ENCODE measurements at regions not wholly inside any gene's neighbourhood (a gene's known extent, or its start where the extent isn't known, plus 50 kb on each side); places are given as distances from the start of the nearest gene placed in this dataset.

DNA sequence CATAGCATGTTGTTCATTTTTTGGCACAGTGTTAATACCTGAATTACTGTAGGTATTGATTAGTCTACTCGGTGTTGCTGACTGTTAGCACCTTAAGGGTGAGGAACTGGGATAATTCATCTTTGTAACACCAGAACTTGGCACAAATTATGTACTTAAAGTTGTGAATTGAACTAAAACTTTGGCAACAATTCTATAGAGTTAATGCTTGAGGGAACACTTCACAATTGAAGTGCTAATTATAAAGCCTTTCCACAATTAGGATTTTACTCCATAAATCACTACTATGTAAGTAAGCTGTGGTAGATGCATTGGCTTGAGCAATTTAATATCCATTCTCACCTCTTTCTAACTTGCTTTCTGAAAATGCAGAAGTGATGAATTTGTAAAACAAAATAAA is 686.7 kb downstream of the PDHA2 start:
- TF ChIP-seq, protein P1, sequence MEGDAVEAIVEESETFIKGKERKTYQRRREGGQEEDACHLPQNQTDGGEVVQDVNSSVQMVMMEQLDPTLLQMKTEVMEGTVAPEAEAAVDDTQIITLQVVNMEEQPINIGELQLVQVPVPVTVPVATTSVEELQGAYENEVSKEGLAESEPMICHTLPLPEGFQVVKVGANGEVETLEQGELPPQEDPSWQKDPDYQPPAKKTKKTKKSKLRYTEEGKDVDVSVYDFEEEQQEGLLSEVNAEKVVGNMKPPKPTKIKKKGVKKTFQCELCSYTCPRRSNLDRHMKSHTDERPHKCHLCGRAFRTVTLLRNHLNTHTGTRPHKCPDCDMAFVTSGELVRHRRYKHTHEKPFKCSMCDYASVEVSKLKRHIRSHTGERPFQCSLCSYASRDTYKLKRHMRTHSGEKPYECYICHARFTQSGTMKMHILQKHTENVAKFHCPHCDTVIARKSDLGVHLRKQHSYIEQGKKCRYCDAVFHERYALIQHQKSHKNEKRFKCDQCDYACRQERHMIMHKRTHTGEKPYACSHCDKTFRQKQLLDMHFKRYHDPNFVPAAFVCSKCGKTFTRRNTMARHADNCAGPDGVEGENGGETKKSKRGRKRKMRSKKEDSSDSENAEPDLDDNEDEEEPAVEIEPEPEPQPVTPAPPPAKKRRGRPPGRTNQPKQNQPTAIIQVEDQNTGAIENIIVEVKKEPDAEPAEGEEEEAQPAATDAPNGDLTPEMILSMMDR (IDR thresholded peaks at IDR 0.05; ENCODE audit: low read depth, low read length) = no peak
- Histone ChIP-seq H3K4me1 (no peaks in the 10 kb centered on the region), H3K4me3 (ENCODE audit: low read depth, low read length) (no peak overlapping the region), H3K9me3 (no peaks in the 10 kb centered on the region), H3K27me3 (no peaks in the 10 kb centered on the region), H3K36me3 (no peaks in the 10 kb centered on the region)
- DNase-seq = no peak

DNA sequence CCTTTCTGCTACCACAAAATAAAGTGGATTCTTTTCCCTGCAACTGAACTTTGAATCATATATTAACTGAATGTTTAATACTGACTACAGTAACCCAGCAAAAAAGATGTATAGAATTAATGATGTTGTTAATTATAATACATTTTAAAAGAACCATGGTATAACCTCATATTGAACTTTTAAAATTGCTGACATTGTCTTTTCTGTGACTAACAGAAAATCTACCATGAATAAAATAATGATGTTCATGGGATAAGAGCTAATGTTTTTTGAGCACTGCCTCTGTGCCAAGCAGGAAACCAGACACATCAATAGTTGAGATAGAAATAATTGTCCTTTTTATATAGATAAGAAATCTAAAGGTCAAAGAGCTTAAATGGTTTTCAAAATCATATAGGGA is 691.9 kb downstream of the PDHA2 start:
- TF ChIP-seq, protein P1 (IDR thresholded peaks at IDR 0.05; ENCODE audit: low read depth, low read length) = no peak
- no peaks in the 10 kb centered on the region for H3K27me3 ChIP-seq
- H3K4me1 ChIP-seq = no peaks in the 10 kb centered on the region
- no peak overlapping the region for H3K4me3 ChIP-seq (ENCODE audit: low read depth, low read length)
- no peaks in the 10 kb centered on the region for H3K36me3 ChIP-seq
- H3K9me3 ChIP-seq = no peaks in the 10 kb centered on the region
- DNase-seq = no peak

DNA sequence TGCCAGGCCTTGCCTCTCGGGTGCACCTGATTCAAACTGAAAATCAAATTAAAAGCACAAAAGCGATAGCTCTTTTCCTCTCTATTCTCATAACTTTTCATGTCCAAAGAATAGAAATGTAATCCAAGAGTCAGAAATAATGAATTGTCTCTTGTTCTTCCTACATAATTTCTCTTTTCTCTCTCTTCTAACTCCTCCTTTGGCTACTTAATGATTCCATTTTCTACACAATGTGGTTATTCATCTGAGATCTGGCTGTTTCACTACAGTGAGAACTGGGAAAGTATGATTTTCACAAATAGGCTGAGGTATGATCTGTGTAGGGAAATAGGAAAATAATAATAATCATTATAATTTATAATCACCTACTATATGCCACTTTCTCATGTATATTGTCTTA is 703.5 kb downstream of the PDHA2 start:
- 0 out of 2 replicates have a peak, but pooled peaks cover 2% of the 10 kb centered on the region for H3K4me1 ChIP-seq
- no peak overlapping the region for H3K4me3 ChIP-seq (ENCODE audit: low read depth, low read length)
- H3K9me3 ChIP-seq = no peaks in the 10 kb centered on the region
- no peaks in the 10 kb centered on the region for H3K27me3 ChIP-seq
- TF ChIP-seq, protein P1 (IDR thresholded peaks at IDR 0.05; ENCODE audit: low read depth, low read length) = no peak
- DNase-seq = no peak
- no peaks in the 10 kb centered on the region for H3K36me3 ChIP-seq

- H3K4me3 ChIP-seq (ENCODE audit: low read depth, low read length) = no peak overlapping the region
- no peaks in the 10 kb centered on the region for H3K9me3 ChIP-seq
- no peaks in the 10 kb centered on the region for H3K27me3 ChIP-seq
- DNase-seq = no peak
- TF ChIP-seq, protein P1 (IDR thresholded peaks at IDR 0.05; ENCODE audit: low read depth, low read length) = no peak
- no peaks in the 10 kb centered on the region for H3K36me3 ChIP-seq
- no peaks in the 10 kb centered on the region for H3K4me1 ChIP-seq
These were observed 718.6 kb downstream of the PDHA2 start for GRCh38 chr4:96558466-96558865.

- Histone ChIP-seq H3K4me1 (peaks cover 10% of the 10 kb centered on the region; the same call in 1 of the 2 replicates), H3K4me3 (ENCODE audit: low read depth, low read length) (no peak overlapping the region), H3K27me3 (no peaks in the 10 kb centered on the region), H3K9me3 (no peaks in the 10 kb centered on the region), H3K36me3 (no peaks in the 10 kb centered on the region)
- no peak for DNase-seq
- TF ChIP-seq, protein P1 (IDR thresholded peaks at IDR 0.05; ENCODE audit: low read depth, low read length) = no peak
These were observed 726.9 kb downstream of the PDHA2 start for GRCh38 chr4:96566755-96567154.

DNA sequence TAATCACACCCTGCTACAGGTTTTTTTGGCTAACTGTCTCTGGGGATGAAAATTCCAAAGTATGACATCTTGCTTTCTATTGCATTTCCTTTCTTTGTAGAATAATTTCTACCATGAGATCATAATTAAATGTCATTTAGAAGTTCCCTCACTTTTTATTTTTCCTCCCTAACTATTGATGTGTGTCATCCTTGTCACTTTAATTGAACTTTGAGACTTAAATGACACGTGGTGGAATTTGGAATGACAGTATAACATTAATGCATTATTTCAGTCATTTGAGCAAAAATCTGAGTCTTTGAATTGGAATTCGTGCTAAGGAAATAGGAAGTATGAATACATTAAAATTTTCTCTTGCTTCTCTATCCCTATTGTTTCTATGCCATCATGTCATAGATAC is 745.4 kb downstream of the PDHA2 start:
- Histone ChIP-seq H3K27me3 (no peaks in the 10 kb centered on the region), H3K4me3 (ENCODE audit: low read depth, low read length) (no peak overlapping the region), H3K9me3 (no peaks in the 10 kb centered on the region), H3K4me1 (no peaks in the 10 kb centered on the region), H3K36me3 (no peaks in the 10 kb centered on the region)
- TF ChIP-seq, protein P1 (IDR thresholded peaks at IDR 0.05; ENCODE audit: low read depth, low read length) = no peak
- DNase-seq = no peak

Data from BE2C (cell line).